Psoas muscle (tissue), 7 donors: ENCODE measurements at regions not wholly inside any gene's neighbourhood (a gene's known extent, or its start where the extent isn't known, plus 50 kb on each side); places are given as distances from the start of the nearest gene placed in this dataset.

Experiments used
- ATAC-seq, 4 donors: fragments of 200-7000 bp; cut with Tn5 transposase; one replicate each; pipeline ENCODE4 v1.9.1; 2020; ENCODE audit warnings: moderate library complexity in 3 of 4, mild to moderate bottlenecking in 2 of 4
- DNase-seq, 2 donors: peaks; one replicate each; pipeline ENCODE4 v3.0.0-alpha.2; 2020
- H3K27ac ChIP-seq: fragments of 200-600 bp; one replicate; pipeline ENCODE4 v1.8.0; 2022
- H3K27me3 ChIP-seq, 3 donors: fragments of 200-600 bp in 1 of 3; one replicate each; pipeline versions ENCODE4 v1.6.1 to v1.8.0; 2013 to 2022; ENCODE audit warnings: low read length in 2 of 3, mild to moderate bottlenecking in 2 of 3, moderate library complexity in 1 of 3; ENCODE audit not compliant: insufficient read depth in 3 of 3
- H3K36me3 ChIP-seq, 2 donors: fragments of 200-600 bp in 1 of 2; one replicate each; pipeline versions ENCODE4 v1.6.1 to v1.8.0; 2013 to 2022; ENCODE audit warnings: low read depth in 1 of 2, mild to moderate bottlenecking in 1 of 2, moderate library complexity in 1 of 2; ENCODE audit not compliant: insufficient read depth in 1 of 2
- H3K4me1 ChIP-seq: fragments of 200-600 bp; one replicate; pipeline ENCODE4 v1.8.0; 2022
- H3K4me3 ChIP-seq: fragments of 200-600 bp; one replicate; pipeline ENCODE4 v1.8.0; 2022; ENCODE audit warnings: mild to moderate bottlenecking
- H3K9me3 ChIP-seq: fragments of 200-600 bp; one replicate; pipeline ENCODE4 v1.8.0; 2022
- WGBS, 3 donors: extraction: QIAGEN DNeasy Blood & Tissue Kit; methylation state at CpG; one replicate each; pipeline versions ENCODE4 v1.1.6 to v1.1.7; 2013; 5-methylcytosine and 5-hydroxymethylcytosine counted together
- intact Hi-C, 2 donors: fragments of 100-400 bp; cut with DNase I; formaldehyde crosslinking; loops; one replicate each; pipeline versions ENCODE4 v1.11.0 to v1.14.2; 2022
- TF ChIP-seq, protein P1 (sequence below): fragments of 200-600 bp; IDR thresholded peaks from one replicate; pipeline ENCODE4 v1.8.0; 2022; ENCODE audit warnings: antibody characterized with exemption
- donor health status: healthy with polysubstance abuse.
- donor health status: DM: no; HTN: no; CAD: no; lungs with moderate emphysema.
- donor health status: Bipolar disorder and iron deficiency.
- donor health status: healthy.
- donor health status: DM: yes; HTN: yes; CAD: no.
- donor health status: DM: no; HTN: no; CAD: no.
- donor health status: DM: yes; HTN: yes; CAD: no.

GRCh38 chrX:66408507-66408906 lies 230.4 kb downstream of the EDA2R start:
- Histone ChIP-seq H3K4me3 (no peak overlapping the region), H3K27me3 (peaks cover 0 to 6% (median 0%) of the 10 kb centered on the region in 3 donors), H3K9me3 (no peaks in the 10 kb centered on the region), H3K4me1 (no peaks in the 10 kb centered on the region), H3K27ac (no peak overlapping the region), H3K36me3 (no peaks in the 10 kb centered on the region)
- intact Hi-C loops, result no loop called here
- ATAC-seq (no peak), DNase-seq (no peak)
- TF ChIP-seq, protein P1, sequence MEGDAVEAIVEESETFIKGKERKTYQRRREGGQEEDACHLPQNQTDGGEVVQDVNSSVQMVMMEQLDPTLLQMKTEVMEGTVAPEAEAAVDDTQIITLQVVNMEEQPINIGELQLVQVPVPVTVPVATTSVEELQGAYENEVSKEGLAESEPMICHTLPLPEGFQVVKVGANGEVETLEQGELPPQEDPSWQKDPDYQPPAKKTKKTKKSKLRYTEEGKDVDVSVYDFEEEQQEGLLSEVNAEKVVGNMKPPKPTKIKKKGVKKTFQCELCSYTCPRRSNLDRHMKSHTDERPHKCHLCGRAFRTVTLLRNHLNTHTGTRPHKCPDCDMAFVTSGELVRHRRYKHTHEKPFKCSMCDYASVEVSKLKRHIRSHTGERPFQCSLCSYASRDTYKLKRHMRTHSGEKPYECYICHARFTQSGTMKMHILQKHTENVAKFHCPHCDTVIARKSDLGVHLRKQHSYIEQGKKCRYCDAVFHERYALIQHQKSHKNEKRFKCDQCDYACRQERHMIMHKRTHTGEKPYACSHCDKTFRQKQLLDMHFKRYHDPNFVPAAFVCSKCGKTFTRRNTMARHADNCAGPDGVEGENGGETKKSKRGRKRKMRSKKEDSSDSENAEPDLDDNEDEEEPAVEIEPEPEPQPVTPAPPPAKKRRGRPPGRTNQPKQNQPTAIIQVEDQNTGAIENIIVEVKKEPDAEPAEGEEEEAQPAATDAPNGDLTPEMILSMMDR, result no peak
- WGBS, 3 donors, result 40 to 56% (median 43%) methylated on average over 3 of the region's 3 CpGs

GRCh38 chrX:66410806-66411205 lies 228.1 kb downstream of the EDA2R start:
- intact Hi-C loops, result no loop called here
- TF ChIP-seq, protein P1, result no peak
- Histone ChIP-seq H3K9me3 (no peaks in the 10 kb centered on the region), H3K27ac (no peak overlapping the region), H3K4me1 (no peaks in the 10 kb centered on the region), H3K36me3 (no peaks in the 10 kb centered on the region), H3K4me3 (no peak overlapping the region), H3K27me3 (no peaks in the 10 kb centered on the region)
- 30 to 50% (median 40%) methylated on average over 1 of the region's 1 CpG for WGBS, 3 donors
- no peak for DNase-seq
- no peak for ATAC-seq
